AML-193 (cell line): ENCODE measurements at regions not wholly inside any gene's neighbourhood (a gene's known extent, or its start where the extent isn't known, plus 50 kb on each side); places are given as distances from the start of the nearest gene placed in this dataset.
A peak's percentile ranks its signal among the peaks of the same experiment; 100 is the strongest.

Experiments
- DNase-seq, 2 experiments: peaks; one replicate each; lab custom pipeline; 2025; lab: John Stamatoyannopoulos, UW

- DNase-seq: peak; percentile 31 to 38
Measured at GRCh38 chr3:159899166-159899565, 89.5 kb upstream of the IL12A start.

- no peak for DNase-seq
Measured at GRCh38 chr3:159902546-159903314, 85.9 kb upstream of the IL12A start.

GRCh38 chr3:159904455-159904854 lies 84.2 kb upstream of the IL12A start:
- peak; percentile 75 to 83 for DNase-seq

GRCh38 chr3:159904911-159905310 lies 83.7 kb upstream of the IL12A start:
- DNase-seq: no peak

GRCh38 chr3:159907828-159908227 lies 80.8 kb upstream of the IL12A start:
- peak; percentile 97 to 98 for DNase-seq

- no peak for DNase-seq
Measured at GRCh38 chr3:159910991-159911663, 77.5 kb upstream of the IL12A start.

- DNase-seq: no peak
Measured at GRCh38 chr3:159911664-159912037, 77.0 kb upstream of the IL12A start.

- DNase-seq: no peak
Measured at GRCh38 chr3:159913712-159914414, 74.8 kb upstream of the IL12A start.

GRCh38 chr3:159914426-159914825 lies 74.2 kb upstream of the IL12A start:
- DNase-seq: no peak

- no peak for DNase-seq
Measured at GRCh38 chr3:159916052-159916451, 72.6 kb upstream of the IL12A start.

- DNase-seq: no peak
Measured at GRCh38 chr3:159917141-159917540, 71.5 kb upstream of the IL12A start.

- no peak for DNase-seq
Measured at GRCh38 chr3:159919873-159920272, 68.8 kb upstream of the IL12A start.

- no peak for DNase-seq
Measured at GRCh38 chr3:159922193-159922840, 66.3 kb upstream of the IL12A start.

GRCh38 chr3:159922861-159923312 lies 65.7 kb upstream of the IL12A start:
- no peak for DNase-seq

- DNase-seq: no peak
Measured at GRCh38 chr3:159923336-159923735, 65.3 kb upstream of the IL12A start.

GRCh38 chr3:159923956-159924355 lies 64.7 kb upstream of the IL12A start:
- DNase-seq: no peak

GRCh38 chr3:159924411-159924810 lies 64.2 kb upstream of the IL12A start:
- DNase-seq: no peak

GRCh38 chr3:159925248-159925647 lies 63.4 kb upstream of the IL12A start:
- no peak for DNase-seq

GRCh38 chr3:159926573-159926972 lies 62.1 kb upstream of the IL12A start:
- DNase-seq: no peak

GRCh38 chr3:159928071-159928491 lies 60.6 kb upstream of the IL12A start:
- no peak for DNase-seq

- no peak for DNase-seq
Measured at GRCh38 chr3:159928666-159929065, 60.0 kb upstream of the IL12A start.
